ENCODE measurements at regions not wholly inside any gene's neighbourhood (a gene's known extent, or its start where the extent isn't known, plus 50 kb on each side); places are given as distances from the start of the nearest gene placed in this dataset.
"Not testable (repeated sequence)": the region's sequence is repeated elsewhere in the genome, so short reads cannot be mapped to it uniquely, and the experiment has no call there.

DNA sequence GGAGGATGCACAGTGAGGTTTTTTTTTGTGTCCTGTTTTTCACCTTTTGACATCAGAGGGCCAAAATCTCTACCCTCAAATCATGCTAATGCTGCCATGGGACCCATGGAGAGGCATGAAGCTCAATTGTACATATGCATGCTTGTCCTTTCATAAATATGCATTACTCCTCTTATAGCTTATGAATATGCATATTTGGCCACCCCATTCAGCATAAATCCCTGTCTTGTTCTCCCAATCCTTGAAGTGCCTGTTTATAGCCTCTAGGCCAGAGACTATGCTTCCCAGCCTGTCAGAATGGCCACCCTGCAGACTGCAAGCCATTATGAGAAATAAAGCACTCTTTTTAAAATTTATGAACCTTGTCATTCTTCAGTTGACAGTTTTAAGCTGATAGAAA is 696.4 kb upstream of the ZNF804A start:
- Histone ChIP-seq H3K79me2 (ENCODE audit: control insufficient read depth, insufficient read depth, low read length) (no peaks in the 10 kb centered on the region), H3K9ac (ENCODE audit: insufficient read depth in 1 of 2, low read depth in 2 of 2, low read length in 2 of 2) (no peak overlapping the region), H3K4me2 (ENCODE audit: insufficient read depth, low read length) (no peak overlapping the region), H3K36me3 (ENCODE audit: control insufficient read depth, insufficient read depth, low read length) (no peaks in the 10 kb centered on the region), H3K27ac (ENCODE audit: extremely low read depth, low read depth, low read length) (no peak overlapping the region), H3K4me1 (replicated peaks in 1 of 2; ENCODE audit: control insufficient read depth in 2 of 2, insufficient read depth in 2 of 2, low read length in 2 of 2) (no peaks in the 10 kb centered on the region), H2AFZ (ENCODE audit: low read depth, low read length) (no peak overlapping the region), H3K27me3 (ENCODE audit: control insufficient read depth in 2 of 2, insufficient read depth in 2 of 2, low read length in 2 of 2) (no peaks in the 10 kb centered on the region), H3K4me3 (no peak overlapping the region), H3K9me1 (ENCODE audit: control insufficient read depth, insufficient read depth, low read length) (no peaks in the 10 kb centered on the region), H4K20me1 (replicated peaks; ENCODE audit: control insufficient read depth, insufficient read depth, low read length) (no peaks in the 10 kb centered on the region), H3K9me3 (replicated peaks; ENCODE audit: control insufficient read depth, insufficient read depth, low read depth, low read length) (no peaks in the 10 kb centered on the region; the same call in 1 of the 2 replicates)
- FAIRE-seq (no peak), DNase-seq (ENCODE audit: extremely low read depth in 1 of 4, low spot score in 3 of 4) (no peak), ATAC-seq (no peak)
- in situ Hi-C loops (cut with MboI): no loop called here
- BruUV-seq (replicated peaks): no TSS peak
- intact Hi-C loops (cut with micrococcal nuclease): no loop called here
- CTCF ChIA-PET (ENCODE audit: low intra/inter-chr PET ratio): no interaction called here
- no peak for TF ChIP-seq FOSL1 (tag; conservative IDR thresholded peaks at IDR 0.05)
- POLR2A ChIA-PET: no interaction called here

DNA sequence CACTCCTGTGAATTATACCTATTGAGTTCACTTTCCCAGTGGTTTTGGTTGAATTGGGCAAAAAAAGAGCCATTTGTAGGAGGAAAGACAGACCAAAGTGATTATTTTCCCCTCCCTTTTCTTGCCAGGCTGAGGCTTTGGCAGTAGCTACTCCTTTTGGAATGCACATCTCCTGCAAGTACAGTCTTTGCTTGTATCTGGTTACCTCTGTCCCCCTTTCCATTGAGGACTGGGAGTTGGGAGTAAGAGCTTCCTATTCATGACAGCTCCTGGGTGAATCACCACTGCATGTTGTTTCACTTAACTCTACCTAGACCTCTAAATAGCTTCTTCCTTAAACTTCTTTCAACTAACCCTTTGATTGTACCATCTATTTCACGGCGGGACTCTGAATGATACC is 695.3 kb upstream of the ZNF804A start:
- WGBS (ENCODE audit: insufficient coverage, low coverage, missing lambda C conversion rate): 2% methylated on average over 2 of the region's 2 CpGs
- DNase-seq (ENCODE audit: extremely low read depth in 1 of 4, low spot score in 3 of 4) (no peak), ATAC-seq (no peak), FAIRE-seq (no peak)
- H3K9me3 ChIP-seq (replicated peaks; ENCODE audit: control insufficient read depth, insufficient read depth, low read depth, low read length): no peaks in the 10 kb centered on the region; the same call in 1 of the 2 replicates
- H3K27me3 ChIP-seq (ENCODE audit: control insufficient read depth in 2 of 2, insufficient read depth in 2 of 2, low read length in 2 of 2): no peaks in the 10 kb centered on the region
- no peaks in the 10 kb centered on the region for H3K9me1 ChIP-seq (ENCODE audit: control insufficient read depth, insufficient read depth, low read length)
- no TSS peak for BruUV-seq (replicated peaks)
- no peak overlapping the region for H2AFZ ChIP-seq (ENCODE audit: low read depth, low read length)
- no peaks in the 10 kb centered on the region for H4K20me1 ChIP-seq (replicated peaks; ENCODE audit: control insufficient read depth, insufficient read depth, low read length)
- H3K9ac ChIP-seq (ENCODE audit: insufficient read depth in 1 of 2, low read depth in 2 of 2, low read length in 2 of 2): no peak overlapping the region
- H3K4me2 ChIP-seq (ENCODE audit: insufficient read depth, low read length): no peak overlapping the region
- TF ChIP-seq FOXA3 (CRISPR knock-in tag; conservative IDR thresholded peaks at IDR 0.05 in 1 of 2, IDR thresholded peaks at IDR 0.05 in 1 of 2): no peak
- TF ChIP-seq, protein P1, sequence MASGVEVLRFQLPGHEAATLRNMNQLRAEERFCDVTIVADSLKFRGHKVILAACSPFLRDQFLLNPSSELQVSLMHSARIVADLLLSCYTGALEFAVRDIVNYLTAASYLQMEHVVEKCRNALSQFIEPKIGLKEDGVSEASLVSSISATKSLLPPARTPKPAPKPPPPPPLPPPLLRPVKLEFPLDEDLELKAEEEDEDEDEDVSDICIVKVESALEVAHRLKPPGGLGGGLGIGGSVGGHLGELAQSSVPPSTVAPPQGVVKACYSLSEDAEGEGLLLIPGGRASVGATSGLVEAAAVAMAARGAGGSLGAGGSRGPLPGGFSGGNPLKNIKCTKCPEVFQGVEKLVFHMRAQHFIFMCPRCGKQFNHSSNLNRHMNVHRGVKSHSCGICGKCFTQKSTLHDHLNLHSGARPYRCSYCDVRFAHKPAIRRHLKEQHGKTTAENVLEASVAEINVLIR (CRISPR knock-in tag; IDR thresholded peaks at IDR 0.05): no peak
- no peaks in the 10 kb centered on the region for H3K79me2 ChIP-seq (ENCODE audit: control insufficient read depth, insufficient read depth, low read length)
- no peaks in the 10 kb centered on the region for H3K36me3 ChIP-seq (ENCODE audit: control insufficient read depth, insufficient read depth, low read length)
- H3K27ac ChIP-seq (ENCODE audit: extremely low read depth, low read depth, low read length): no peak overlapping the region
- no peak overlapping the region for H3K4me3 ChIP-seq
- CTCF ChIA-PET (ENCODE audit: low intra/inter-chr PET ratio): no interaction called here
- intact Hi-C loops (cut with micrococcal nuclease): no loop called here
- in situ Hi-C loops (cut with MboI): no loop called here
- no peaks in the 10 kb centered on the region for H3K4me1 ChIP-seq (replicated peaks in 1 of 2; ENCODE audit: control insufficient read depth in 2 of 2, insufficient read depth in 2 of 2, low read length in 2 of 2)
- POLR2A ChIA-PET: no interaction called here

DNA sequence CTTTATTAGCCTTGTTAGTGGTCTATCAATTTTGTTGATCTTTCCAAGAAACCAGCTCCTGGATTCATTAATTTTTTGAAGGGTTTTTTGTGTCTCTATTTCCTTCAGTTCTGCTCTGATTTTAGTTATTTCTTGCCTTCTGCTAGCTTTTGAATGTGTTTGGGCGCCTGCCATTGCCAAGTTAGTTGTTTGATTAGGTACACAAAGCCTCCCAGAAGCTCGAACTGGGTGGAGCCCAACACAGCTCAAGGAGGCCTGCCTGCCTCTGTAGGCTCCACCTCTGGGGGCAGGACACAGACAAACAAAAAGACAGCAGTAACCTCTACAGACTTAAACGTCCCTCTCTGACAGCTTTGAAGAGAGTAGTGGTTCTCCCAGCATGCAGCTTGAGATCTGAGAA is 682.3 kb upstream of the ZNF804A start:
- intact Hi-C loops (cut with micrococcal nuclease); CTCF ChIA-PET (ENCODE audit: low intra/inter-chr PET ratio); H3K9me1 ChIP-seq (ENCODE audit: control insufficient read depth, insufficient read depth, low read length); FAIRE-seq; H3K36me3 ChIP-seq (ENCODE audit: control insufficient read depth, insufficient read depth, low read length); H3K9ac ChIP-seq (ENCODE audit: insufficient read depth in 1 of 2, low read depth in 2 of 2, low read length in 2 of 2); H3K27ac ChIP-seq (ENCODE audit: extremely low read depth, low read depth, low read length); DNase-seq (ENCODE audit: extremely low read depth in 1 of 4, low spot score in 3 of 4); H2AFZ ChIP-seq (ENCODE audit: low read depth, low read length); H3K9me3 ChIP-seq (replicated peaks; ENCODE audit: control insufficient read depth, insufficient read depth, low read depth, low read length); H3K4me3 ChIP-seq; in situ Hi-C loops (cut with MboI); H3K27me3 ChIP-seq (ENCODE audit: control insufficient read depth in 2 of 2, insufficient read depth in 2 of 2, low read length in 2 of 2); H3K4me1 ChIP-seq (replicated peaks in 1 of 2; ENCODE audit: control insufficient read depth in 2 of 2, insufficient read depth in 2 of 2, low read length in 2 of 2); BruUV-seq (replicated peaks); H4K20me1 ChIP-seq (replicated peaks; ENCODE audit: control insufficient read depth, insufficient read depth, low read length); H3K4me2 ChIP-seq (ENCODE audit: insufficient read depth, low read length); POLR2A ChIA-PET; H3K79me2 ChIP-seq (ENCODE audit: control insufficient read depth, insufficient read depth, low read length); ATAC-seq: not testable (repeated sequence)
- 0% methylated on average over 3 of the region's 3 CpGs for WGBS (ENCODE audit: insufficient coverage, low coverage, missing lambda C conversion rate)
